ENCODE measurements at regions not wholly inside any gene's neighbourhood (a gene's known extent, or its start where the extent isn't known, plus 50 kb on each side); places are given as distances from the start of the nearest gene placed in this dataset.

DNA sequence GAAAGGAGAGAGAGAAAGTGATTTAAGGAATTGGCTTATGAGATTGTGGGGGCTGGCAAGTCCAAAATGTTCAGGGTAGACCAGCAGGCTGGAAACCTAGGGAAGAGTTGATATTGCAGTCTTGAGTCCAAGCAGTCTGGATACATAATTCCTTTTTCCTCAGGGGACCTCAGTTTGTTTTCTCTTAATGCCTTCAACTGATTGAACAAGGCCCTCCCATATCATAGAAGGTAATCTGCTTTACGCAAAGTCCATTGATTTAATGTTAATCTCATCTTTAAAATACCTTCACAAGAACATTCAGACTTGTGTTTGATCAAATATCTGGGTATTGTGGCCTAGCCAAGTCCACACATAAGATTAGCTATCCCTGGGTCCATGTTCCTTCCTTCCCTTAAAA is 494.7 kb downstream of the INSC start:
- Histone ChIP-seq H3K9me3 (ENCODE audit: control insufficient read depth in 1 of 2, insufficient read depth in 1 of 2, low read depth in 1 of 2, low read length in 2 of 2) (no peaks in the 10 kb centered on the region), H3K4me3 (replicated peaks in 1 of 2; ENCODE audit: low read depth in 1 of 2, low read length in 2 of 2) (no peak overlapping the region), H4K20me1 (ENCODE audit: insufficient read depth) (no peaks in the 10 kb centered on the region), H3K27ac (ENCODE audit: low read depth, low read length) (no peak overlapping the region), H3K27me3 (ENCODE audit: insufficient read depth, low read length) (peaks cover 61% of the 10 kb centered on the region), H3K4me1 (ENCODE audit: control insufficient read depth in 1 of 2, insufficient read depth in 2 of 2, low read length in 2 of 2) (no peaks in the 10 kb centered on the region), H3K79me2 (ENCODE audit: insufficient read depth, low read length) (no peaks in the 10 kb centered on the region), H2AFZ (ENCODE audit: low read depth, low read length, poor library complexity, severe bottlenecking) (no peak overlapping the region), H3K9ac (ENCODE audit: low read length) (no peak overlapping the region), H3K4me2 (ENCODE audit: low read length) (no peak overlapping the region), H3K36me3 (ENCODE audit: control insufficient read depth in 1 of 2, insufficient read depth in 2 of 2, low read length in 2 of 2) (no peaks in the 10 kb centered on the region), H3K9me2 (ENCODE audit: insufficient read depth) (no peaks in the 10 kb centered on the region)
- DNase-seq (ENCODE audit: low read depth, low spot score) = no peak
- ATAC-seq = no peak
- RAD21 ChIA-PET (ENCODE audit: low non-redundant PET in 1 of 2, low total read pairs in 2 of 2, uncharacterized antibody in 2 of 2, unreplicated experiment in 2 of 2) = no interaction called here
- BruUV-seq (replicated peaks) = no TSS peak
- POLR2A ChIA-PET = no interaction called here
- CTCF ChIA-PET = no interaction called here
- TF ChIP-seq, protein P1, sequence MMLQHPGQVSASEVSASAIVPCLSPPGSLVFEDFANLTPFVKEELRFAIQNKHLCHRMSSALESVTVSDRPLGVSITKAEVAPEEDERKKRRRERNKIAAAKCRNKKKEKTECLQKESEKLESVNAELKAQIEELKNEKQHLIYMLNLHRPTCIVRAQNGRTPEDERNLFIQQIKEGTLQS (IDR thresholded peaks at IDR 0.05) = no peak
- no peak for TF ChIP-seq ZNF274 (IDR thresholded peaks at IDR 0.05; ENCODE audit: low read depth, low read length)
- TF ChIP-seq SP1 (IDR thresholded peaks at IDR 0.05; ENCODE audit: low read depth) = no peak
- TF ChIP-seq JUND (IDR thresholded peaks at IDR 0.05) = no peak
- TF ChIP-seq RAD21 (IDR thresholded peaks at IDR 0.05; ENCODE audit: low read depth) = no peak
- TF ChIP-seq, protein P2, sequence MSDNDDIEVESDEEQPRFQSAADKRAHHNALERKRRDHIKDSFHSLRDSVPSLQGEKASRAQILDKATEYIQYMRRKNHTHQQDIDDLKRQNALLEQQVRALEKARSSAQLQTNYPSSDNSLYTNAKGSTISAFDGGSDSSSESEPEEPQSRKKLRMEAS (IDR thresholded peaks at IDR 0.05) = no peak
- TF ChIP-seq, protein P3, sequence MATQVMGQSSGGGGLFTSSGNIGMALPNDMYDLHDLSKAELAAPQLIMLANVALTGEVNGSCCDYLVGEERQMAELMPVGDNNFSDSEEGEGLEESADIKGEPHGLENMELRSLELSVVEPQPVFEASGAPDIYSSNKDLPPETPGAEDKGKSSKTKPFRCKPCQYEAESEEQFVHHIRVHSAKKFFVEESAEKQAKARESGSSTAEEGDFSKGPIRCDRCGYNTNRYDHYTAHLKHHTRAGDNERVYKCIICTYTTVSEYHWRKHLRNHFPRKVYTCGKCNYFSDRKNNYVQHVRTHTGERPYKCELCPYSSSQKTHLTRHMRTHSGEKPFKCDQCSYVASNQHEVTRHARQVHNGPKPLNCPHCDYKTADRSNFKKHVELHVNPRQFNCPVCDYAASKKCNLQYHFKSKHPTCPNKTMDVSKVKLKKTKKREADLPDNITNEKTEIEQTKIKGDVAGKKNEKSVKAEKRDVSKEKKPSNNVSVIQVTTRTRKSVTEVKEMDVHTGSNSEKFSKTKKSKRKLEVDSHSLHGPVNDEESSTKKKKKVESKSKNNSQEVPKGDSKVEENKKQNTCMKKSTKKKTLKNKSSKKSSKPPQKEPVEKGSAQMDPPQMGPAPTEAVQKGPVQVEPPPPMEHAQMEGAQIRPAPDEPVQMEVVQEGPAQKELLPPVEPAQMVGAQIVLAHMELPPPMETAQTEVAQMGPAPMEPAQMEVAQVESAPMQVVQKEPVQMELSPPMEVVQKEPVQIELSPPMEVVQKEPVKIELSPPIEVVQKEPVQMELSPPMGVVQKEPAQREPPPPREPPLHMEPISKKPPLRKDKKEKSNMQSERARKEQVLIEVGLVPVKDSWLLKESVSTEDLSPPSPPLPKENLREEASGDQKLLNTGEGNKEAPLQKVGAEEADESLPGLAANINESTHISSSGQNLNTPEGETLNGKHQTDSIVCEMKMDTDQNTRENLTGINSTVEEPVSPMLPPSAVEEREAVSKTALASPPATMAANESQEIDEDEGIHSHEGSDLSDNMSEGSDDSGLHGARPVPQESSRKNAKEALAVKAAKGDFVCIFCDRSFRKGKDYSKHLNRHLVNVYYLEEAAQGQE (IDR thresholded peaks at IDR 0.05; ENCODE audit: low read depth) = no peak
- TF ChIP-seq EGR1 (IDR thresholded peaks at IDR 0.05; ENCODE audit: low read depth) = no peak
- intact Hi-C loops (cut with micrococcal nuclease) = no loop called here

Measured in HCT116 (cell line).